Type B pancreatic cell (in vitro differentiated cells): ENCODE measurements at regions not wholly inside any gene's neighbourhood (a gene's known extent, or its start where the extent isn't known, plus 50 kb on each side); places are given as distances from the start of the nearest gene placed in this dataset.
"Not testable (repeated sequence)": the region's sequence is repeated elsewhere in the genome, so short reads cannot be mapped to it uniquely, and the experiment has no call there.

Experiments
- DNase-seq: peaks from one replicate; pipeline ENCODE4 v3.0.0; 2021; ENCODE audit warnings: mixed read lengths; ENCODE audit not compliant: unreplicated experiment; ENCODE audit errors: extremely low spot score
- H3K27ac Mint-ChIP-seq: 2 replicates; pipeline ENCODE4 v1.8.0; 2021; ENCODE audit warnings: mild to moderate bottlenecking, mixed read lengths
- H3K27me3 Mint-ChIP-seq: 2 replicates; pipeline ENCODE4 v1.8.0; 2021; ENCODE audit warnings: mixed read lengths
- H3K36me3 Mint-ChIP-seq: 2 replicates; pipeline ENCODE4 v1.8.0; 2021; ENCODE audit warnings: mixed read lengths
- H3K4me1 Mint-ChIP-seq: one replicate; pipeline ENCODE4 v1.8.0; 2021; ENCODE audit warnings: mixed read lengths; ENCODE audit not compliant: unreplicated experiment
- H3K4me3 Mint-ChIP-seq: 2 replicates; pipeline ENCODE4 v1.8.0; 2021; ENCODE audit warnings: mild to moderate bottlenecking, mixed read lengths
- H3K9me3 Mint-ChIP-seq: 2 replicates; pipeline ENCODE4 v1.8.0; 2021; ENCODE audit warnings: mixed read lengths
- TF ChIP-seq, protein P1 (sequence below): fragments of 200-600 bp; sonication (generic); conservative IDR thresholded peaks from 2 replicates; pipeline ENCODE4 v1.5.0; 2021; ENCODE audit warnings: antibody characterized with exemption, mild to moderate bottlenecking

DNA sequence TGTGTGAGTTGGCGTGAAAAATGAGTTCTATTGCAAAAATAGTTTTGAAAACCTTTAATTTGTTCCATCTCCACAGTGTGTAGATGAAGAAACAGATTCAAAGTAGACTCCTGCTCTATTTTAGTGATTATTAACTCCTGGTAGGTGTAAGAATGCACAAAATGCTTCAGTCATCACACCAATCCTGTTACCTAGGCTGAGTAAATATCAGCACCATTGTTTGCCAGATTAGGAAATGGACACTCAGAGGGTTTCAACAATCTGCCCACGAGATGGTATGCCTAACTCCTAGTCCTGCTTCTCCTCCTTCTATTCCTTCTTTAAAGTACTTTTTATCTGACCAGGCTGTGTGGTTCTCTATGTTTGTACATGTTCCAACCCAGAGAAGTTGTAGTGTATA, 108.9 kb upstream of the AHI1 start:
- Mint-ChIP-seq H3K27me3 (no peaks in the 10 kb centered on the region), H3K27ac (no peak overlapping the region), H3K9me3 (no peaks in the 10 kb centered on the region), H3K4me3 (no peak overlapping the region), H3K4me1 (peaks cover 6% of the 10 kb centered on the region), H3K36me3 (no peaks in the 10 kb centered on the region)
- TF ChIP-seq, protein P1, sequence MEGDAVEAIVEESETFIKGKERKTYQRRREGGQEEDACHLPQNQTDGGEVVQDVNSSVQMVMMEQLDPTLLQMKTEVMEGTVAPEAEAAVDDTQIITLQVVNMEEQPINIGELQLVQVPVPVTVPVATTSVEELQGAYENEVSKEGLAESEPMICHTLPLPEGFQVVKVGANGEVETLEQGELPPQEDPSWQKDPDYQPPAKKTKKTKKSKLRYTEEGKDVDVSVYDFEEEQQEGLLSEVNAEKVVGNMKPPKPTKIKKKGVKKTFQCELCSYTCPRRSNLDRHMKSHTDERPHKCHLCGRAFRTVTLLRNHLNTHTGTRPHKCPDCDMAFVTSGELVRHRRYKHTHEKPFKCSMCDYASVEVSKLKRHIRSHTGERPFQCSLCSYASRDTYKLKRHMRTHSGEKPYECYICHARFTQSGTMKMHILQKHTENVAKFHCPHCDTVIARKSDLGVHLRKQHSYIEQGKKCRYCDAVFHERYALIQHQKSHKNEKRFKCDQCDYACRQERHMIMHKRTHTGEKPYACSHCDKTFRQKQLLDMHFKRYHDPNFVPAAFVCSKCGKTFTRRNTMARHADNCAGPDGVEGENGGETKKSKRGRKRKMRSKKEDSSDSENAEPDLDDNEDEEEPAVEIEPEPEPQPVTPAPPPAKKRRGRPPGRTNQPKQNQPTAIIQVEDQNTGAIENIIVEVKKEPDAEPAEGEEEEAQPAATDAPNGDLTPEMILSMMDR, result no peak
- no peak for DNase-seq

DNA sequence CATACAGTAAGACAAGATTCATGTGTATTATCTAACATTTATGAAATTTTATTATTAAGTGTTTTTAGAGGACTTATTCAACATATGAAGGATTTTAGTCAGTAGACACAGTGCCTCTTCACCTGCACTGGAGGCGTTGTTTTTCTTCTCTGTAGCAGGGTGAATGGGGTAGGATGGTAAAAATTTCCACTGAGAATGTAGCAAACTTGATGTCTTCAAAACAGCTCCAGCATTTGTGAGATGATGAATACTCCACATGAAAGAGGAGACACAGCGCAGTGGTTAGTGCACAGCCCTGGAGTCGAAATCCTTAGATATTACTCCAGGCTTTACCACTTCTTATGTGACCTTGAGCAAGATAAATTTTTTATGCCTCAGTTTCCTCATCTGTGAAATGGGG, 110.5 kb upstream of the AHI1 start:
- H3K27me3 Mint-ChIP-seq, result no peaks in the 10 kb centered on the region
- peaks cover 6% of the 10 kb centered on the region for H3K4me1 Mint-ChIP-seq
- no peaks in the 10 kb centered on the region for H3K36me3 Mint-ChIP-seq
- H3K27ac Mint-ChIP-seq, result no peak overlapping the region
- H3K9me3 Mint-ChIP-seq, result no peaks in the 10 kb centered on the region
- no peak for DNase-seq
- no peak overlapping the region for H3K4me3 Mint-ChIP-seq
- TF ChIP-seq, protein P1, result no peak

DNA sequence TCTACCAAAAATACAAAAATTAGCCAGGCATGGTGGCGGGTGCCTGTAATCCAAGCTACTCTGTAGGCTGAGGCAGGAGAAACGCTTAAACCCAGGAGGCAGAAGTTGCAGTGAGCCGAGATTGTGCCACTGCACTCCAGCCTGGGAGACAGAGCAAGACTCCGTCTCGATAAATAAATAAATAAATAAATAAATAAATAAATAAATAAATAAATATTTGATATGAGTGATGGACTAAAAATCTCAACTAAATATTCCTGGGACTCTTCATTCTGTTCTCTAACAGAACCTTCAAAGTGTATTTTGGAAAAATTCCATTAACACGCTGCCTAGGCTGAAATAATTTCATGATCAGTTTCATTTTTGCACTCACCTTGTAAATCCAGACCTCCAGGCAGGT, 112.7 kb upstream of the AHI1 start:
- H3K4me3 Mint-ChIP-seq, H3K9me3 Mint-ChIP-seq, H3K27ac Mint-ChIP-seq, H3K36me3 Mint-ChIP-seq, H3K4me1 Mint-ChIP-seq, DNase-seq, H3K27me3 Mint-ChIP-seq: not testable (repeated sequence)

DNA sequence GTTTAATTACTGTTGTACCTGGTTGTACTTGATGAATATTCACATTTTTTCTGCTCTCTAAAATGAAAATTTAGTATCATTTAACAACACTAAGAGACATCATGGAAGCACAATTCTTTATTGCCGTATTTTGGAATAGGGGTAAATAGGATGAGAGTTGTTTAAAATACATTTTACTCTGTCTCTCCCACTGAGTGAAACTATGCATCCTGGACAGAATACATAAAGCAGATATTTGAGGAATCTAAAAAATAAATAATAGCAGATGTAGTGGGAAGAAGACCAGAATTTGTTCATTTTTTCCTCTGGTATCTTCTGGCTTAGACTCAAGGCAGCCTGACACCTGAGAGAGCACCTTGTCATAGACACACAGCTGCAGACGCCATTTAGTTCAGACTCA, 119.1 kb upstream of the AHI1 start:
- DNase-seq, result no peak
- H3K27ac Mint-ChIP-seq, result no peak overlapping the region
- TF ChIP-seq, protein P1, result no peak
- no peaks in the 10 kb centered on the region for H3K27me3 Mint-ChIP-seq
- no peak overlapping the region for H3K4me3 Mint-ChIP-seq
- no peaks in the 10 kb centered on the region for H3K9me3 Mint-ChIP-seq
- no peaks in the 10 kb centered on the region for H3K4me1 Mint-ChIP-seq
- H3K36me3 Mint-ChIP-seq, result no peaks in the 10 kb centered on the region

DNA sequence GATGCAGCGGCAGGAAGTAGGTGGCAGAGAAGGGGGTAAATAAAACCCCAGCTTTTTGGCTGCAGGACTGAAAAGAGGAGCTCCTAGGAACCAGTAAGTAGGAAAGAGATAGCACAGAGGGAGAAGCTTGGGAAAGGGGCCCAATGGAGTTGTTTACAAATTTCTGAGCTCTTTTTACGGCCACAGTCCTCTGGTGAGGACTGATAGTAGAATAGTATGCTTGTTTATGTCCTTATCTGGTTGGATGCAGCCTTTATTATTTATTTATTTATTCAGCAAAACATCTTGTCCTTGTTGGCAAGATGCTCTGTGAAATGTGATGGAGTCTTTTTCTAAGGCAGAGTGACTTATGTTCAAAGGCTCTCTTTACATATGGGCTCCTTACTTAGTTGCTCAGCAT, 119.7 kb upstream of the AHI1 start:
- Mint-ChIP-seq H3K4me1 (no peaks in the 10 kb centered on the region), H3K27me3 (no peaks in the 10 kb centered on the region), H3K9me3 (no peaks in the 10 kb centered on the region), H3K36me3 (no peaks in the 10 kb centered on the region), H3K27ac (no peak overlapping the region), H3K4me3 (no peak overlapping the region)
- TF ChIP-seq, protein P1, result no peak
- no peak for DNase-seq

DNA sequence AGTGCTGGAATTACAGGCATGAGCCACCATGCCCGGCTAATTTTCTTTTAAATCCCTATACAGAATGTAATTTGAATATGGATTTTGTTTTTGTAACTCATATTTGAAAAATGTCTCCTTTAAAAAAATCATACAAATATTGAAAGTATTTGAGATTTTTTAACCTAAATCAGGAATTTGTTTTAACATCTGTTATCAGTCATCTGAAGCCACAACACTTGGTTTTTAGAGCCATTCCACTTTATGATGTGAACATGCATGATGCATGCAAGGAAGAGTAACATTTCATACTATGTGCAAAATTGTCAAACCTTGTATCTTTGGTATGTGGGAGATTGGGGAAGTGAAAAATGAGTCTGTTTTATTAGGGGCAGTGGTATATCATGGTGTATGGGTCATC, 124.5 kb upstream of the AHI1 start:
- no peaks in the 10 kb centered on the region for H3K27me3 Mint-ChIP-seq
- H3K27ac Mint-ChIP-seq, result no peak overlapping the region
- TF ChIP-seq, protein P1, result no peak
- H3K36me3 Mint-ChIP-seq, result no peaks in the 10 kb centered on the region
- no peak overlapping the region for H3K4me3 Mint-ChIP-seq
- H3K4me1 Mint-ChIP-seq, result no peaks in the 10 kb centered on the region
- no peaks in the 10 kb centered on the region for H3K9me3 Mint-ChIP-seq
- DNase-seq, result no peak
